OCI-M1 (cell line): ENCODE measurements at regions not wholly inside any gene's neighbourhood (a gene's known extent, or its start where the extent isn't known, plus 50 kb on each side); places are given as distances from the start of the nearest gene placed in this dataset.

Experiments
- DNase-seq: peaks from one replicate; lab custom pipeline; 2025; lab: John Stamatoyannopoulos, UW

- no peak for DNase-seq
Measured at GRCh38 chr20:48358176-48359054, 469.4 kb downstream of the PREX1 start.

GRCh38 chr20:48357714-48358113 lies 470.1 kb downstream of the PREX1 start:
- DNase-seq, result no peak

GRCh38 chr20:48354903-48355302 lies 472.9 kb downstream of the PREX1 start:
- no peak for DNase-seq

- no peak for DNase-seq
Measured at GRCh38 chr20:48354320-48354876, 473.4 kb downstream of the PREX1 start.

DNA sequence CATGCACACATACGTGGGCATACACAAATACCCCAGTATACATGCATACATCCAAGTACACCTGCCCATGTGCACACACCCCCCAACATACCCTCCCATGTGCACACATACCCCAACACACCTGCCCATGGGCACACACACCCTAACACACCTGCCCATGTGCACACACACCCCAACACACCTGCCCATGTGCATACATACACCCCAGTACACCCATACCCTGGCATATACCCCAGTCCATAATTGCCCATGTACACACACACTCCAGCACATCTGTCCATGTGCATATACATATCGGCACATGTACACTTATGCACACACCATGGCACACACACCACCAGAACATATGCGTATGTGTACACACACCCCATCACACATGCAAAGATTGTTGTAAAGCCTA lies 475.2 kb downstream of the PREX1 start:
- DNase-seq, result no peak

DNA sequence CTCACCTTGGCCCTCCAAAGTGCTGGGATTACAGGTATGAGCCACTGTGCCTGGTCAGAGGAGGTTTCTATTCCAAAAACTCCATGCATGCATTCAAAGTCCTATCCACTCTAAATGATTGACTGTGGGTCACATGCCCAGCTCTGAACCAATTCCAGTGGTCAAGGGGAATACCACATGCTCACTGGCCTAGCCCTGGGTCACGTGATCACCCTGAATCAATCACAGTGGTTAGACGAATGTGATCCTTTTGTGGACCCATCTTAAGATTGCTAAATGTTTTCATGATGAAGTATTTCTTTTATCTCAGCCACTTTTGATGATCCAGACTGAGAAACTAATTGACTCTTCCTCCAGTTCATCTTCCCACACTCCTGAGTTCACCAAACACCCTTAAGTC lies 475.8 kb downstream of the PREX1 start:
- DNase-seq, result no peak

DNA sequence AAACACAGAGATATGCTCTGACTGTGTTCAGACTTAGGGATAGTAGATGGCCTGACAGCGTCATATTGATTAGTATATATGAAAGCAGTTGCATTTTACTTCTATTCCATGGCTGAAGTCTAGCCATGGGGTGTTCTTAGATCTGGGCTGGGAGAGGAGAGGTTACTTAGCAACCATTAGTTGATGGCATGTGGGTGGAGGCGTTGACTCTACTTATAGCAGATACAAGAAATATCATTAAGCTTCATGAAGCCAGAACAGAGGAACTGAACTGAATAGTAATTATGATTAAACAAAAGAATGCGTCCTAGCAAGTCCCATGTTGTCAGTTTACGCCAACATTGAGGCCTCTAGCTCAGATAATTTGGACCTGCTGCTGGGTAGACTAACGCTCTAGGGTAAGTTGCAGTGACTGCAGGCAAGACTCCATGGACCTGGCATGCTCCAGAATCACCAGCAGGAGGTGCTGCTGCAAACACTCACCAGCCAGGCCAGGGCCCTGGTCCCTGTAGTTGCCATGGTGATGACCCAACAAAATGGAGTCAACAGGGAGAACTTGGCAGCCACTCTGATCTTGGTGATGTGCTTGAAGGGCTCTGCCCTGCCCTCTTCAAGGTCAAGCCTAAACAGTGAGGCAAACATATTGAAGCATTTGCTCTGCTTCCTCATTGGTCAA lies 477.3 kb downstream of the PREX1 start:
- DNase-seq, result no peak

- DNase-seq, result no peak
Measured at GRCh38 chr20:48349656-48350055, 478.1 kb downstream of the PREX1 start.

- no peak for DNase-seq
Measured at GRCh38 chr20:48348022-48348421, 479.8 kb downstream of the PREX1 start.

- no peak for DNase-seq
Measured at GRCh38 chr20:48342822-48343513, 484.8 kb downstream of the PREX1 start.

- no peak for DNase-seq
Measured at GRCh38 chr20:48340883-48341281, 486.9 kb downstream of the PREX1 start.

DNA sequence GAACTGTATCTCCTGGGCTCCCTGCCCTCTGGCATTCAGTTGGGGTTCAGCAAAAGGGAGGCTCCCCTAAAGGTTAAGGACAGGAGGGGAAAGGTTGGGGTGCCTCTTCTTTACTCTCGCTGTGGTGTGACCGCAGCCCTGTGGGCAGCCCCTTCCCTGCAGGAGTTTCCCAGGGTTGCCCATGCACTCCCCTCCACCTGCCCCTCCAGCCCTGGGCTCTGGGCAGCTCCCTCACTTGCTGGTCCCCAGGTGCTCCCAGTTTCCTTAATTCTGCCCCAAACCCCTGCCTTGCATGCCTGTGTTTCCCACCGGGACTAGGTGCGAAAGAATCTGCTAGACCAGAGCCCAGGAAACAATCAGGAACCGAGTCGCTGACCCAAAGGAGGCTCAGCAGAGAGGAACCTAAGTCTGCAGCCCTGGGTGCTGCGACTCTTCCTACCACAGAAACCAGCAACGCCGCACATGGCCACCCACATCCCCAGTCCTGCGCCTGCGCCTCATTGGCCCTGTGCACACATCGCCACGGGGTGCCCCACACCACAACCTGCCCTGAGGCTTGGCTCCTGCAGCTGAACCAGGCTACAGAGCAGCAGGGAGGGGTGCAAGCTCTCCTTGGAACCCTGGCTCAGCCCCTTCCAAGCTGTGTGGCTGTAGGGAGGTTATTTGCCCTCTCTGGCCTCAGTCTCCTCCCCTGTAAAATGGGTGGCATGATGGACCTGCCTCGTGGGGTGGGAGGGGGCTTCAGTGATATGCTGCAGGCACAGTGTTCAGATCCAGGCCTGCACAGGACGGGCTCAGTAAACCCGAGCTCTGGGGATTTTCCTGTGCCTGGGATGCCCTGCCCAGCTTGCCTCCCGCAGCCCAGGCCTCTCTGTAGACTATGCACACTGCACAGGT lies 487.6 kb downstream of the PREX1 start:
- DNase-seq, result no peak

GRCh38 chr20:48339190-48339985 lies 488.4 kb downstream of the PREX1 start:
- no peak for DNase-seq

DNA sequence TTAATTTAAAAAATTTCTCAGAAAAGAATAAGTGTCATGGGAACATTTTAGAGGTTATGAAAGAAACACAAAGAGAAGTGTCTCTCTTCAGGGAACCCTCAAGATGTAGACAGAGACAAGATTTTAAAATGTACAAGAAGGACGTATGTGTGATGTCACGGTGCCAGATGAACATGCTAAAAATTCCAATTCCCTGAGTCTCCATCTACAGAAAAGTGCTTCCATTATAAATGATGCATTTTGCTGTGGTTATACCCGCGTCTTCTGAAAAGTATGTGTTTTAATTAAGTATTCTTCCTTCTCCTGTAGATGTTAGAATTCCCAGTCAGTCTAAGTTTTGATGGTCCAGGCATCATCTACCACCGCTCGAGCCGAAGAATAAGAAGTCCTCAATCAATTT lies 489.1 kb downstream of the PREX1 start:
- DNase-seq, result no peak

- DNase-seq, result no peak
Measured at GRCh38 chr20:48336597-48336996, 491.2 kb downstream of the PREX1 start.

DNA sequence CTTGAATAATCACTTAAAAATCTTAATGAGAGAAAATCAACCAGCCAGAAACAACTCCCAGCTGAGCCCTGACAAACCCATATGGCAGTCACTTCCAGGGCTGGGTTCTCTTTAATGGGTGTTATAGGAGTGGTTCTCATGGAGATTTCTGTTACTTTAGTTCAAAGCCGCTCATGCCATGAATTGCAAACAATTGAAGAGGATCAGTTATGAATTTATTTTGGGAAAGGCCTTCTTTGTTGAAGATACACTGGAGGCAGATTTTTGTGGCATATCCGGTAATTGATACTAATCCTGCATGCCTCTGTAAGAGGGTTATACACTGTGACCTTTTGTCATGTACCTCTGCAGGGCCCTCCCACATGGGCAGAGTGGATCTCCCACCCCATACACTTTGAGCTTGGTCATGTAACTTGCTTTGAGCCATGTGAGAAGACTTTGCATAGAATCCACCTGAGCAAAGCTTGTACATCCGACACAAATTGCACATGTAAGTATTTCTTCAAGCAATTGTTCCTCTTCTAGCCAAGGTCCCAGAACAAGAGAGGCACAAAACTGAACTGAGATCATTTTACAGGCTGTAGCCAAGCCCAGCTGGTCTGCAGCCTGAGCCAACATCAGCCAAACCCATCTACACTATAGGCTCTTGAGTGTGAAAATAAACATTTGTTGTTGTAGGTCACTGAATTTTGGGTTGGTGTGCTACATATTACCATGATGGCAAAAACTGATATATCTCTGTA lies 492.3 kb downstream of the PREX1 start:
- no peak for DNase-seq

GRCh38 chr20:48333707-48334106 lies 494.1 kb downstream of the PREX1 start:
- DNase-seq, result no peak

DNA sequence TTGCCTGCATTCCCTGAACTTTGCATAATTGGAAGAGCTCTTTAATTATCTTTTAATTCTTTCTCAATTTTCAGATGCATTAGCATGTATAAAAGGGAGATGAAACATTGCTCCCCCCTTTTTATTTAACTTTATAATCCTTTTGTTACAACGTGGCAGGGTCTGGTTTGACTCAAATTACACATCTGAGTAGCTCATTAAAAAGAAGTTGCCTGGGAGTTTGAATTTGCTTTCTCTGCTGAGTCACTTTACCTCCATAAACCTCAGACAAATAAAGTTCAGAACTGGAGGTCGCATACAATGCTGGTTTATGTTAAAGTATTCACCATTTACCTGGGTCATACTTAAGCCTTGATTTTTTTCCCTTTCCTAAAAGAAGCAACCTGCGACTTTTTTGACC lies 495.2 kb downstream of the PREX1 start:
- no peak for DNase-seq

DNA sequence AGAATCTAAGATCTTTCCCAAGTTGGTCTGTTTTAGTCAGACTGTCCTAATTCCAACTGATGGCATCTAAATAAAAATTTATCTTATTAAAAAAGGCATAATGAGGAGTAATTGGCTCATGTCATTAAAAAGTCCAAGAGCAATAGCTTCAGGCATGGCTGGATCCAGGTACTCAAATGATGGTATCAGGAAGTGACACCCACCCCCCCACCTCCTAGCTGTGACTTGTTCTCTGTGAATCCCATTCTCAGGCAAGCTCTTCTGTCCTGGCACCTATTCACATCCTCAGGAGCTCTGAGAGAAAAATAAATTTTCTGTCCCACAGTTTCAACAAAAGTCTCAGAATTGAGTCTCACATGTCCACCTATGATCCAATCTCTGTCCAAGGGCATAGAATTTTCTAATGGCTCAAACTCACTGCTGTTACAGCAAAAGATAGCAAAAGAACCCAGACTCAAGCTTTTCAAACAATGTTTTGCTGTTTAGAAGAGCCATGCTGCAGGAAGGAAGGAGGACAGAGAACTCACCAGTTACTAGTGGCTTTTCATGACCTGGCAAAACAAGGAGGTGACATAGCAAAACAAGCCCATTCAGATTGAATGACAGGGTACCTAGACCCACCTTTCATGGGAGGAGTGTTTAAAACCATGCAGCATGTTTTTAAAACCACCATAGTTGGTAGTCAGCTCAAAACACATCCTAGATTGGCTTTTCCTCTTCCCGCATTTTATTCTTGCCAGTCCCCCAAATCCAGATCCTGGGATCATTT lies 496.1 kb downstream of the PREX1 start:
- DNase-seq, result no peak
